ENCODE measurements at regions not wholly inside any gene's neighbourhood (a gene's known extent, or its start where the extent isn't known, plus 50 kb on each side); places are given as distances from the start of the nearest gene placed in this dataset.

GRCh38 chr2:239611222-239611795 is 210.5 kb upstream of the HDAC4 start:
- no peak for DNase-seq (ENCODE audit: low read depth, low spot score)

More at GRCh38 chr2:239611222-239611795, 210.5 kb upstream of the HDAC4 start:
- Histone ChIP-seq H4K20me1 (replicated peaks; ENCODE audit: control insufficient read depth, extremely low read depth, insufficient read depth, low read length) (no peaks in the 10 kb centered on the region), H3K4me3 (replicated peaks in 1 of 3; ENCODE audit: insufficient read depth in 1 of 3, low read depth in 1 of 3, low read length in 3 of 3) (no peak overlapping the region), H3K4me2 (ENCODE audit: insufficient read depth, low read length) (no peak overlapping the region), H3K27me3 (ENCODE audit: control insufficient read depth in 2 of 2, insufficient read depth in 2 of 2, low read length in 2 of 2) (no peaks in the 10 kb centered on the region), H3K4me1 (ENCODE audit: control insufficient read depth, extremely low read depth, insufficient read depth, low read length) (no peaks in the 10 kb centered on the region), H3K9me3 (replicated peaks; ENCODE audit: control insufficient read depth, insufficient read depth, low read length) (no peaks in the 10 kb centered on the region), H3K79me2 (ENCODE audit: control insufficient read depth, insufficient read depth, low read length) (no peaks in the 10 kb centered on the region), H3K9ac (replicated peaks; ENCODE audit: extremely low read depth, insufficient read depth, low read length) (no peak overlapping the region), H2AFZ (ENCODE audit: low read depth, low read length) (no peak overlapping the region), H3K9me1 (replicated peaks; ENCODE audit: control insufficient read depth, extremely low read depth, insufficient read depth, low read length) (no peaks in the 10 kb centered on the region), H3K27ac (ENCODE audit: insufficient read depth, low read depth, low read length) (no peak overlapping the region), H3K36me3 (ENCODE audit: control insufficient read depth in 2 of 2, extremely low read depth in 1 of 2, insufficient read depth in 2 of 2, low read length in 2 of 2) (no peaks in the 10 kb centered on the region)
- no TSS peak for BruUV-seq (replicated peaks)
- no peak for TF ChIP-seq POLR2AphosphoS5 (IDR thresholded peaks at IDR 0.05; ENCODE audit: insufficient read depth, low read depth, low read length)
- TF ChIP-seq MYC (IDR thresholded peaks at IDR 0.05; ENCODE audit: low read depth, low read length): no peak
- TF ChIP-seq POLR2A (IDR thresholded peaks at IDR 0.05; ENCODE audit: low read depth, low read length): no peak
- no peak for TF ChIP-seq FOS (IDR thresholded peaks at IDR 0.05; ENCODE audit: borderline replicate concordance, insufficient read depth, low read length)
- TF ChIP-seq EZH2 (IDR thresholded peaks at IDR 0.05; ENCODE audit: borderline replicate concordance, low read depth, low read length, severe bottlenecking): no peak
- TF ChIP-seq GATA2 (IDR thresholded peaks at IDR 0.05; ENCODE audit: insufficient read depth, insufficient read length, low read depth, low read length): no peak
- no peak for TF ChIP-seq CTCF (IDR thresholded peaks at IDR 0.05; ENCODE audit: extremely low read depth in 1 of 2, insufficient read depth in 1 of 2, low read depth in 1 of 2, low read length in 2 of 2)
- no peak for TF ChIP-seq MAX (IDR thresholded peaks at IDR 0.05; ENCODE audit: insufficient read depth, insufficient read length)
- no peak for TF ChIP-seq JUN (IDR thresholded peaks at IDR 0.05; ENCODE audit: borderline replicate concordance, insufficient read depth, insufficient read length, low read depth)
- ChIA-PET CTCF (no interaction called here), POLR2A (no interaction called here)
- intact Hi-C loops (cut with micrococcal nuclease): no loop called here
- dilution Hi-C loops (cut with MboI; ENCODE audit: extremely low pct_ligation_motif_present, low sequenced_read_pairs): no loop called here
- FAIRE-seq: no peak
